SW480 (cell line): ENCODE measurements at regions not wholly inside any gene's neighbourhood (a gene's known extent, or its start where the extent isn't known, plus 50 kb on each side); places are given as distances from the start of the nearest gene placed in this dataset.

ENCODE experiments used
- DNase-seq: peaks from one replicate; pipeline ENCODE4 v3.0.0-alpha.2; 2016; ENCODE audit warnings: low spot score

- DNase-seq, result no peak
Measured at GRCh38 chr7:31398815-31399214, 58.3 kb upstream of the NEUROD6 start.

- no peak for DNase-seq
Measured at GRCh38 chr7:31407178-31407676, 66.7 kb upstream of the NEUROD6 start.

GRCh38 chr7:31408140-31408729 is 67.7 kb upstream of the NEUROD6 start:
- DNase-seq, result peak; percentile 26

DNA sequence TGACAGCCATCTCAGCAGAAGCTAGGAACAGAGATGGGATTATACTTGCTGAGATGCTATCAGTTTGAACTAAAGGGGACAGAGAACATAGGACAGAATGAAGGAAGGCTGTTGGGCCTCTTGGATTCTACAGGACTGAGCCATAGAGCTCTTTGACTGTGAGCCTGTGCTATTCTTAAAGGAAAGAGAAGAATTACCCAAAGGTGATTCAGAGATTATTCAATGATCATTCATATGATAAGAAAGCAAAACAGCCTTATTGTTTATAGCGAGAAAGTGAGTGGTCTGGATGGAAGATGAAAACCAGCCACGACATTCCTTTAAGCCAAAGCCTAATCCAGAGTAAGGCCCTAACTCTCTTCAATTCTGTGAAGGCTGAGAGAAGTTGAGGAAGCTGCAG is 69.7 kb upstream of the NEUROD6 start:
- no peak for DNase-seq

DNA sequence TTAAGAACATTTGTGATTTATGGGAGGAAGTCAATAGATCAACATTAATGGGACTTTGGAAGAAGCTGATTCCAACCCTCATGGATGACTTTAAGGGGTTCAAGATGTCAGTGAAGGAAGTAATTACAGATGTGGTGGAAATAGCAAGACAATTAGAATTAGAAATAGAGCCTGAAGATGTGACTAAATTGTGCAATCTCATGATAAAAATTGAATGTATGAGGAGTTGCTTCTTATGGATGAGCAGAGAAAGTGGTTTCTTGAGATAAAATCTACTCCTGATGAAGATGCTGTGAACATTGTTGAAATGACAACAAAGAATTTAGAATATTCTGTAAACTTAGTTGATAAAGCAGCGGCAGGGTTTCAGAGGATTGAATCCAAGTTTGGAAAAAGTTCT is 70.9 kb upstream of the NEUROD6 start:
- DNase-seq, result no peak

DNA sequence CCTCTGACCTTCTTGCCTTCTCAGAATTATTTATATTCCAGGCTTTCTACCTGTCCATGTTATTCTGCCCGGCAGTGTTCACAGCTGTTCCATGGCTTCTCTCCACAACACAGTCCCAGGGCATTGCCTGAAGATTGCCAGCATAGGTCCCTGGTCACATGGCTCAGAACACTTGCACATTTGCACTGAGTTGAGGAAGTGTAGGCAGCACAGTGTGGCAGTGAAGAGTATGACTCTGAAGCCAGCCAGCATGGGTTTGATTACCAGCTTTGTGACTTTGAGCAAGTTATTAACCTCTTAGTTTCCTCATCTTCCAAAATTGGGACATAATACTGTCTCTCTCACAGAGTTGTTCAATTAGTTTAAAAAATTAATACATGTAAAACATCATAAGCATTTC is 73.2 kb upstream of the NEUROD6 start:
- no peak for DNase-seq

DNA sequence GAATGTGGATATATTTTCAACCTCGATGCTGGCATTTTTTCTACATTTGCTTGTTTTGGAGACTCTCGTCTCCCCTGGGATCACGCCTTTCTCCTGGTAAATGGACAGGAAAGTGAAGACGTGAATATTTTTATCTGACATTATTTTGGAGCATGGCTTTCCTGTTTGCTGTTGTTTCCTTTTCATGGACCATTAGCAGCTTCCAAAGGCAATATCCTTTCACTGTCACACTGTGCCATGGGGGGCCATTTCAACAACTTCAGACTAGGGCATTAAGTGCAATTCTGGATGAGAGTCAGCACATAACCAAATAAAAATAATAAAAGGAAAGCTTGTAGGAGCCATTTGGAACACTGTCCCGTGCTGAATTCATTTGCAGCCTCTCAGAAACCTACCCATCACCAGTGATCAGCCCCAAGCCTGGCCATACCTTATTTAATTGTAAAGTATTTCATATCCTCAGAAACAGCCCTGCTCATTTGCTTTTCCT is 75.9 kb upstream of the NEUROD6 start:
- no peak for DNase-seq

- DNase-seq, result no peak
Measured at GRCh38 chr7:31418928-31419327, 78.4 kb upstream of the NEUROD6 start.

GRCh38 chr7:31419505-31420055 is 79.1 kb upstream of the NEUROD6 start:
- DNase-seq, result no peak

GRCh38 chr7:31420948-31421347 is 80.4 kb upstream of the NEUROD6 start:
- DNase-seq, result no peak

GRCh38 chr7:31421607-31422006 is 81.1 kb upstream of the NEUROD6 start:
- no peak for DNase-seq

DNA sequence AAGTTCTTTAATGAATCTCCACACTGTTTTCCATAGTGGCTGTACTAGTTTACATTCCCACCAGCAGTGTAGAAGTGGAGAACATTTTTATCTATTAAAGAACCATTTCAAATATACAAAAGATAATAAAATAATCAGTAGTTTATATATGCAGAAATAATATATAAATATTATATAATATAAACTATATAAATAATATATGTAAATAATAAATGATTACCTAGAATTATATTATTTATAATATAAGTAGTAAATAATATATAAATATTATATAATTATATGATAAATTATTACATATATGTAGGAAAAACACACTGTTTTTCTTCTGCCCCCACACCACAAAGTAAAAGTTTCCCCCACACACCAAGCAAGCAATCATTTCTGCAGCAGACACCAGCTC is 83.5 kb upstream of the NEUROD6 start:
- no peak for DNase-seq

GRCh38 chr7:31432176-31432575 is 81.7 kb upstream of the ITPRID1 start:
- DNase-seq, result no peak

GRCh38 chr7:31432836-31433340 is 81.0 kb upstream of the ITPRID1 start:
- no peak for DNase-seq

- no peak for DNase-seq
Measured at GRCh38 chr7:31437250-31437865, 76.5 kb upstream of the ITPRID1 start.

- DNase-seq, result no peak
Measured at GRCh38 chr7:31439165-31439564, 74.7 kb upstream of the ITPRID1 start.

GRCh38 chr7:31440511-31440910 is 73.4 kb upstream of the ITPRID1 start:
- DNase-seq, result no peak

GRCh38 chr7:31442626-31443025 is 71.3 kb upstream of the ITPRID1 start:
- no peak for DNase-seq

DNA sequence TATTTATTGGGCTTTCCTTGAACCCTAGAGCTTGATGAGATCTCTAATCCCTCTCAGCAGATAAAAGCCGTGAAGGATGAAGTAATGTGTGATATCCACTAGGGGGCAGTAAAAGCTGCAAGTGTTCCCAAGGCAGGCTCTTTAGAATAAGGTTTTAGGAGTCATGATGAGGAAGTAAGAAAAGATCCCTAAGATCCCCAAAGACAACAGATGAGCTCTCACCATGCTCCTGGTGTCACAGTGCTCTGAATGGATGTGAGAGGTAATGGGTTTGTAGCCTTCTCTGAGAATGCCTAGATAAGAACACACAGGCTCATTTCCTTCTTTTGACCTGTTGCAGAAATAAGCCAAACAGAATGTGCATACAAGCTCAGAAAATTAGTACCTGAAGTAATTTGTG is 70.4 kb upstream of the ITPRID1 start:
- DNase-seq, result peak; percentile 72

GRCh38 chr7:31444196-31444595 is 69.7 kb upstream of the ITPRID1 start:
- no peak for DNase-seq

DNA sequence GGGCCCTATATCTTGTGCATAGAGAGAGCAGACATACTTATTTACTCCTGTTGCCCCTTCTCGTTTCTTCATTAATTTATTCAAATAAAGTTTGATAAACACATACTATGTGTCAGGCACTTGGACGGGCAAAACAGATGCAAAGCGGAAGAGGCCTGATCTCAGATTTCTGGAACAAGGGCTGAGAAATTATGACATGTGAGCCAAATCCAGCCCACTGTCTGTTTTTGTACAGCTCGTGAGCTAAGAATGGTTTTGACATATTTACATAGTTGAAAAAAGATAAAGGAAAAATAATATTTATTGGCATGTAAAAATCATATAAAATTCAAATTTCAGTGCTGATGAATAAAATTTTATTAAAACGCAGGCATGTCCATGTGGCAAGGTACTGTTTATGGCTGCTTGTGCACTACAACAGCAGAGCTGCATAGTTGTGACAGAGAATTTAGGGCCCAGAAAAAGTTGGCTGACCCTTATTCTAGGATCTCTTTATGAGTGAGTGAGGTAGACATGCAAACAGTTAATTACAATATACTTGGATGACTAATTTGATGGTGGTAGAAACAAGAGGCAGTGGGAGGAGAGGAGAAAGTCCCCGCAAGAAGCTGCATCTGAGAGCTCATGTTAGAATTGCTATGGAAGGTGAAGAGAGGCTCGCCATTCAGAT is 68.1 kb upstream of the ITPRID1 start:
- DNase-seq, result no peak

DNA sequence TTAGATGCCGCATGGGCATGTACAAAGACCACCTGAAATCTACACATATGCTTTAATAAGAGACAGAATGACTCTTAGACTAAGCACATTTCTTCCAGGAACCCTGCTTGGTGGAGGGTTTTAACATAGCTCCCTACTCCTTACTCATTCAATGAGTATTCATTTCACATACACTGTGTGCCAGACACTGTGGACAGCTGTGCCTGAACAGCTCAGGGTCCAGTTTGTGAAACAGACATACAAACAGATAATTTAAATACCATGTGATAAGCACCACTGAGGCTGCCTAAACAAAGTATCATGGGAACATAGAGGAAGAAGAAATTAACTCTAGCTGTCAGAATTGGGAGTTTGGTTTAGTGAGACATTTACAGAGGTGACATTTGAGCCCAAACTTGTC is 65.2 kb upstream of the ITPRID1 start:
- no peak for DNase-seq

- no peak for DNase-seq
Measured at GRCh38 chr7:31455844-31456243, 58.0 kb upstream of the ITPRID1 start.
